HepG2 (cell line): ENCODE measurements at regions not wholly inside any gene's neighbourhood (a gene's known extent, or its start where the extent isn't known, plus 50 kb on each side); places are given as distances from the start of the nearest gene placed in this dataset.

Experiments used
- CTCF ChIP-seq: sonication (generic); formaldehyde crosslinking; IDR thresholded peaks from 2 replicates; pipeline ENCODE4 v1.5.0; 2020; ENCODE audit warnings: mild to moderate bottlenecking, missing genetic modification reagents, moderate library complexity
- GMEB1 ChIP-seq: sonication (generic); formaldehyde crosslinking; IDR thresholded peaks from 2 replicates; pipeline ENCODE4 v1.5.1; 2020; ENCODE audit warnings: missing genetic modification reagents, mild to moderate bottlenecking, borderline replicate concordance
- HMGXB4 ChIP-seq, 2 experiments: sonication (generic) in 1 of 2; formaldehyde crosslinking in 1 of 2; IDR thresholded peaks; 2 replicates each; pipeline versions ENCODE4 v1.4.0 to v1.6.1; 2018 to 2020; ENCODE audit warnings: missing genetic modification reagents in 2 of 2, borderline replicate concordance in 1 of 2, low read depth in 1 of 2, mild to moderate bottlenecking in 1 of 2, missing biosample characterization in 1 of 2
- SSRP1 ChIP-seq: IDR thresholded peaks from 2 replicates; pipeline ENCODE4 v1.6.1; 2016; ENCODE audit warnings: control low read depth
- ZNF451 ChIP-seq: sonication (generic); formaldehyde crosslinking; IDR thresholded peaks from 2 replicates; pipeline ENCODE4 v1.5.0; 2020; ENCODE audit warnings: mild to moderate bottlenecking, missing genetic modification reagents

GRCh38 chr2:183840061-183840584 lies 715.9 kb downstream of the NUP35 start:
- TF ChIP-seq ZNF451, result no peak
- no peak for TF ChIP-seq GMEB1 (CRISPR knock-in tag)
- TF ChIP-seq HMGXB4 (CRISPR knock-in tag; IDR thresholded peaks at IDR 0.05; ENCODE audit: borderline replicate concordance in 1 of 2, low read depth in 1 of 2), result no peak
- TF ChIP-seq CTCF (CRISPR knock-in tag), result no peak
- no peak for TF ChIP-seq SSRP1 (CRISPR knock-in tag)
